EL (cell line): ENCODE measurements at regions not wholly inside any gene's neighbourhood (a gene's known extent, or its start where the extent isn't known, plus 50 kb on each side); places are given as distances from the start of the nearest gene placed in this dataset.

Experiments used
- DNase-seq: peaks from one replicate; pipeline ENCODE4 v3.0.0-alpha.2; 2016

GRCh38 chr11:97354026-97354425 is 964.2 kb downstream of the JRKL start:
- DNase-seq, result no peak

GRCh38 chr11:97354576-97354975 is 964.8 kb downstream of the JRKL start:
- no peak for DNase-seq

GRCh38 chr11:97355230-97355629 is 965.4 kb downstream of the JRKL start:
- no peak for DNase-seq

DNA sequence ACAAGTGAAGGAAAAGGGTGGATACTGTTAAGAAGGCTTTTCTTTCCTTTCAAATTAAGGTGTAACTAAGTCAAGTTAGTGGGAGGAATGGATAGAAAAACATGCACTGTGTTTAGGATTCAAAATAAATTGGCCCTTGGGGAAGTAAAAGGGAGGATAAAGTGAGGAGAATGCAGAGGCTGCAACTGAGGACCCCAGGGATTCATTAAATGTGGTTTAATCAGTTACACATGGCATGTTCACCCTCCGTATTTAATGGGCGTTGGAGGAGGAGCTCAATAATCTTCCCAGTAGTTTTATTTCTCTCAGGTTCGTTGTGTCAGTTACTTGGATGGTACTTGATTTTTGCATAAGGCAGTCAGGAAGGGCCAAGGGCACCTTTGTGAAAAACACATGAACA is 966.3 kb downstream of the JRKL start:
- no peak for DNase-seq

GRCh38 chr11:97359016-97359415 is 969.2 kb downstream of the JRKL start:
- no peak for DNase-seq

- DNase-seq, result no peak
These were observed 972.1 kb downstream of the JRKL start for GRCh38 chr11:97361812-97362378.

GRCh38 chr11:97363331-97363730 is 973.5 kb downstream of the JRKL start:
- no peak for DNase-seq

DNA sequence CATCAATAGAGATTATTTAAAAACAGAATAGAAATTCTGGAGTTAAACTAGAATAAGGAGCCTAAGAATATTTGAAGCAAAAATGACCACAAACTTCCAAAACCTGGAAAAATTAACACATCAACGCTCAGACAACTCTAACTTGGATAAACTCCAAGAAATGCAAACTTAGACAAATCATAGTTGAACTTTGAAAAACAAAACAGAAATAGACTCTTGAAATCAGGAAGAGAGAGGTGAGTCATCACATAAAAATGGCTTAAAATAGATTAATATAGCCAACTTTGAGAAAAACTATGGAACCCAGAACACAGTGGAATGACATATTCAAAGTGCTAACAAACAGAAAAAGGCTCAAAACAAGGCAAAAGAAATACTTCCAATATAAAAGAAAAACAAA is 974.2 kb downstream of the JRKL start:
- no peak for DNase-seq

DNA sequence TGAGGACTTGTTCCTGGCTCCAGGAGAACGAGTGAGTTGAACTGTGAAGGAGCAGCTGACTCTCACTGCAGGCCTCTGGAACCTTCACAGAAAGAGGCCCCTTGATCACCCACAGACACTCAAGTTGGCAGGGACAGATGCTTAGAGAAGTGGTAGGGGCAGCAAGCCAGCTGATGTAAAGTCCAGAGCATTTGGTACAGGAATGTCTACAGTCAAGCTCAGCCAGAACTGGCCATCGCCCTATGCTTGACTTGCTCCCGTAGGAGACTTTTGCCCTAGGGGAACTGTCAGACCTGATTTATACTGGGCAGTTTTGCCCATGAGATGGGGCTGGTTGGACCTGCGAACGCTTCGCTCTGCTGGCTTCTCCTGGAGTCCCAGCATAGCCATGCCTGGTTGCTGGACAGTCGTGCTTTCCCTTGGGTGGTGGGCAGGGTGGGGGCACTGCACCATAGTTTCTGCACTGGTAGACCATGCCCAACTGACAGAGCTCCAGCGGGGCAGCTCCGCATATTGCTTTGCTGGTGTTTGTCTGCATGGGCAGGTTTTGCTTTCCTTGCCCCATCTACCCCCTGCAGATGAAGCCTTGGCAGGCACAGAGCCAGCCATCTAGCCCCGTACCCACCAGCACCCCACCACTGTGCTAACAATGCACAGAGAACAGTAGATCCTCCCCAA is 977.7 kb downstream of the JRKL start:
- DNase-seq, result no peak

- no peak for DNase-seq
These were observed 999.5 kb downstream of the JRKL start for GRCh38 chr11:97389270-97389669.

DNA sequence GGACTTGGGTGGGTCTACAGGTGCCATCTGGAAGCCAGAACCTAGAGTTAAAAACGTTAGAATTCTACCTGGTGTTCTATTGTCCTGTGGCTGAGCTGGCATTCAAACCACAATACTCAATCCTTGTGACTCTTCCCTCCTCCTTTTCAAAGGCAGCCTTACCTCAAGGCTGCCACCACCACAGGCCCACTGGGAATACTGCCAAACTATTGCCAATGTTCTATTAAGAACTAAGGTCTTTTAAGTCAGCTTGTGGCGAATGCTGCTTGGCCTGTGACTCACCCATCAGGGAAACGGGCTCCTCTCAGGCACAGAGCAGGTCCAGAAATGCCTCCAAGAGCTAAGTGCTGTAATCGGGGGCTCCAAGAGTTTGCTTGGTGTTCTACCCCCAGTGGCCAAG is 1008.4 kb downstream of the JRKL start:
- no peak for DNase-seq

- DNase-seq, result no peak
These were observed 1019.3 kb downstream of the JRKL start for GRCh38 chr11:97409141-97409540.

GRCh38 chr11:97414801-97415200 is 1025.0 kb downstream of the JRKL start:
- DNase-seq, result no peak

DNA sequence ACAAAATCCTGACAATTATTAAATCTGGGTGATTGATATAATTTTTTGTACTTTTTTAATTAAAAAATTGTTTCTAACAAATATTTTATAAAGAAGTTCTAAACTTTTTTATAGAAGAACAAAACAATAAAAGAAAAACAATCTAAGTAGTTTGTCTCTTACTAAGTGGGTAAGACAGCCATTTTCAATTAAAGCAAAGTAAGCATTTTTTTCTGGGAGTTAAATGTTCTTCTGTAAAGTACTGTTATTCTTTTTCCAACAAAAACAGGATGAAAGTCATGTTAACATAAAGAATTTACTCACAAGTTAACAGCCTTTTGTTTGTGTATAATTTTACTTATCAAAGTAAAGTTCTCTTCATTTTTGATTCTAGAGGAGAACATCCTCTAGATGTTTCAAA is 1029.9 kb downstream of the JRKL start:
- DNase-seq, result no peak

DNA sequence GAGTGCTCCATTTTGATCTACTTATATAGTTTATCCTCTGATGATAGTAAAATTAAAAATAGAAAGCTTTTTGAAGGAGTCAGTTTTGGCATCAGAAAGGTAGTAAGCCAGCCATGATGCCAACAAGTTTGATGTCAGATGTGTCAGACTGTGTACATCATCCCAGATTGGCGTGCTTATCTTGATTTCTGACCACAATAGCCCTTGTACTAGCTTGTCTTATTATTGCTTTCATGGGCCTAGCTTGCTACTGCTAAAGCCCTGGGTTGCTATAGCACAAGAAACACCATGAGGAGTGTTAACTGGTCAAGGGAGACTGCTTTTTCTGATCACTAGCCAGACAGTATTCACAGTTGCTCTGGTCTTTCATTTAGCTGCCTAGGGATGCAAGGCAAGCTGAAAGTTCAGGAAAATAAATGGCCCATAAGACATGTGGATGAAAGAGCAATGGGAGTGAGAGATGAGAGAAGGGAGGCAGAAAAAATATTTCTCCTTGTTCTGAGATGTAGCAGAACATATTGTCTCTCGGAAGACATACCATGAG is 1038.5 kb downstream of the JRKL start:
- no peak for DNase-seq

DNA sequence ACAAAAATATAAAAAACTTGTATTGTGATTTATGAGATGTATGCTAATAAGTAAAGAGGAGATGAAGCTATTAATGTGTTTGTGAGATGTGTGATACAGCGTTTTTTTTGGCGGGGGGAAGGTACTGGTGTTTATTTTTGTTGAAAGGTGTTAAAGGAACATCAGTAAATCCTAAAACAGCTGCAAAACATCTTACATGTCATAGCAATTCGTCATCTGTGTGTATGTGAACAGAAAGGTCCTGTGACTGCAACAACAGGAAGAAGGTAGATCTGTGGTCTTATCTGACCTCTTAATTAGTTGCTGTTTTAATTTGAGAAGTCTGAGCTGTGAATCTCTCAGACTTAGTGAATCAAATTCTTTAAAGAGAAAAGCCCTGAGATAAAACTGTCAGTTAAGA is 1041.1 kb downstream of the JRKL start:
- no peak for DNase-seq

GRCh38 chr11:97432926-97433325 is 1043.1 kb downstream of the JRKL start:
- DNase-seq, result no peak

DNA sequence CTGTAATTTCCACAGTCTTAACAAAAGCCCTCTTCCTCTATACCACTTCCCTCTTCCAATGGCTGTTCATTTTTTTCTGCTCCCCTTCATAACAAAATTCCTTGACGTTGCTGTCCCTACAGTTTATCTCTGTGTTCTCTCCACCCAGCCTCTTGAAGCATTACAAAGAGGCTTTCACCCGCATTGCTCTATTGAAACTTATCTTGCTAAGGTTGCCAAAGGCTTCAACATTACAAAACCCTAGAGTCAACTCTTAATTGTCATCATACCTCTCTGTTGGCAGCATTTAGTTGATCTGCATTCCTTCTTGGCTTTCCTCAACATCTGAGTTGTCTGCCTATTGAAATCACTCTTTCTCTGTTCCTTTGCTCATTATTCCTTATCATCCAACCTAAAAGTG is 1055.7 kb downstream of the JRKL start:
- no peak for DNase-seq

DNA sequence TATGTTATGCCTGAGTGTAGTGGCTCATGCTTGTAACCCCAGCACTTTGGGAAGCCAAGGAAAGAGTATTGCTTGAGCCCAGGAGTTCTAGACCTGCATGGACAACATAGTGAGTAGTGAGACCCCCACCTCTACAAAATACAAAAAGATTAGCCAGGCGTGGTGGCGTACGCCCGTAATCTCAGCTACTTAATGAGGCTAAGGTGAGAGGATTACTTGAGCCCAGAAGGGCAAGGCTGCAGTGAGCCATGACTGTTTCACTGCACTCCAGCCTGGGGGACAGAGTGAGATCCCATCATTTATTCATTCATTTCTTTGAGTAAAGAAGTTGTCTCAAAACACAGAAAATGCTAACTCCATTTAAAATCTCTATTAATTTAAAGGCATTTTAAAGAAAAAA is 1061.6 kb downstream of the JRKL start:
- DNase-seq, result no peak

DNA sequence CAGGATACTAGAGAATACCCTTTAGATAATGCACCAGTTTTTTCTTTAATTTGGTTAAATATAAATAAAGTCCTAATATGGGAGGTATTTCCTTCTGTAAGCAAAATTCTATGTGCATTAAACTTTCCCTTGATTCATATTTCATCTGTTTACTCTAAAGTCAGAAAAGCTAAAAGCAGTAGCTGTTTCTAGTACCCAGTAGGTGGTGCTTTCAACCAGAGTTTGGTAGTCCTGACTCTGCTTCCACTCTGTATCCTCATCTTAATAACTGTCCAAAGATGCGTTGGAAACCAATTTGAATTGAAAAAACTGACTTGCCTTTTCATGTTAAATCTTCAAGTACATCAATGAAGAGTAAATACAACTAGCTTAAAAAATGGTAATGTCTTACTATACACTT is 1065.2 kb downstream of the JRKL start:
- no peak for DNase-seq

DNA sequence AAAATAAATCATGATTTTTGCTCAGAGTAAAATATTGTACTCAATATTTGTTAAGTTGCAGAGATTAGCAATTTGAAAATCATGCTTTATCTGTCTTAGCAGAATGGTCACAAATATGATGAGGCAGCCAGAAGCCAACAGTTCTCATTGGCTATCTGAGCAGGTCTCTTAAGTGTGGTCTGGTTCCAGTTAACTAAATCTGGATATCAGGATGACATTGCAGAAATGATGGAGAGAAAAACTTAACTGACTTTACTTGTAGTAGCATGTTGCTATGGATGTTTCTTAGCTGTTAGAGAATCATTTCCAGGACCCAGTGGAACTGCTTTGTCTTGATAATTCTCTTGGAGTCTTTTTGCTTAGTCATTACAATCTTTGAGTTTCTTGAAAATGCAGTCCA is 1070.3 kb downstream of the JRKL start:
- DNase-seq, result no peak

- DNase-seq, result no peak
These were observed 1071.4 kb downstream of the JRKL start for GRCh38 chr11:97461044-97461880.

GRCh38 chr11:97461934-97462333 is 1072.1 kb downstream of the JRKL start:
- no peak for DNase-seq

DNA sequence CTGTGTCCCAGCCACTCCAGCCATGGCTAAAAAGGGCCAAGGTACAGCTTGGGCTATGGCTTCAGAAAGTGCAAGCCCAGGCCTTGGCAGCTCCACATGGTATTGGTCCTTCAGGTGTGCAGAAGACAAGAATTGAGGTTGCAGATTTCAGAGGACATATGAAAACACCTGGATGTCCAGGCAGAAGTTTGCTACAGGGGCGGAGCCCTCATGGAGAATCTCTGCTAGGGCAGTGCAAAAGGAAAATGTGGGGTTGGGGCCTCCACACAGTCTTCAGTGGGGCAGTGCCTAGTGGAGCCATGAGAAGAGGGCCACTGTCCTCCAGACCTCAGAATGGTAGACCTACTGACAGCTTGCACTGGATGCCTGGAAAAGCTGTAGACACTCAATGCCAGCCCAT is 1074.1 kb downstream of the JRKL start:
- DNase-seq, result no peak
